ENCODE measurements at regions not wholly inside any gene's neighbourhood (a gene's known extent, or its start where the extent isn't known, plus 50 kb on each side); places are given as distances from the start of the nearest gene placed in this dataset.
"Not testable (repeated sequence)": the region's sequence is repeated elsewhere in the genome, so short reads cannot be mapped to it uniquely, and the experiment has no call there.

DNA sequence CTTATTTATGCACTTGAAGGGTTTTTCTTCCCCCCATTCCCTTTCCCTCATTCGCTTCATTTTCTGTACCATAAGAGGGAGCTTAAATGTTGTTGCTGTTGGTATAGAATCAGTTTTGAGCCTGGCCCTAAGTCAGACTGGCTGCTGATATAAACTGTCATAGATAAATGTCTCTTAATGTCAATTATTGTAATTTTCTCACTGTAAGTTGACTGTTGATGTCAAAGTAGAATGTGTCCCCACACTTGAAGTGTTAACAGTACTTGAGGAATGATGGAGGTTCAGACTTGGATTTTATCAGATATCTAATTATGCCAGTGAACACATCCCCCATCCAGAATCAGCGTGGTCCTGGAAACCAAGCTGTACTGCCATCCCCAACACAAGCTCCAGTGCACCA lies 87.8 kb downstream of the PRR15 start:
- Histone ChIP-seq H3K27ac (no peak overlapping the region), H3K4me3 (IDR thresholded peaks at IDR 0.05; ENCODE audit: insufficient read depth, low read depth, low read length) (no peak overlapping the region), H3K27me3 (ENCODE audit: insufficient read depth, low read depth) (no peaks in the 10 kb centered on the region), H3K9ac (no peak overlapping the region), H2AFZ (ENCODE audit: low read depth) (no peak overlapping the region), H4K20me1 (ENCODE audit: insufficient read depth) (no peaks in the 10 kb centered on the region), H3K36me3 (ENCODE audit: insufficient read depth) (no peaks in the 10 kb centered on the region; the same call in 1 of the 2 replicates), H3K4me1 (ENCODE audit: low read depth, poor library complexity, severe bottlenecking) (peaks cover 97% of the 10 kb centered on the region), H3K79me2 (ENCODE audit: insufficient read depth, low read depth) (peaks cover 97% of the 10 kb centered on the region), H3K4me2 (no peak overlapping the region)
- TF ChIP-seq CTCF (conservative IDR thresholded peaks at IDR 0.05; ENCODE audit: low read depth, low read length), result no peak

GRCh38 chr7:29652556-29652955 lies 88.9 kb downstream of the PRR15 start:
- peaks cover 95% of the 10 kb centered on the region for H3K4me1 ChIP-seq (ENCODE audit: low read depth, poor library complexity, severe bottlenecking)
- peak overlapping the region; percentile 23; the same call in 1 of the 2 replicates for H3K4me2 ChIP-seq
- H3K9ac ChIP-seq, result no peak overlapping the region
- H4K20me1 ChIP-seq (ENCODE audit: insufficient read depth), result no peaks in the 10 kb centered on the region
- no peak overlapping the region; the same call in 1 of the 2 replicates for H3K27ac ChIP-seq
- TF ChIP-seq CTCF (conservative IDR thresholded peaks at IDR 0.05; ENCODE audit: low read depth, low read length), result no peak
- no peaks in the 10 kb centered on the region for H3K27me3 ChIP-seq (ENCODE audit: insufficient read depth, low read depth)
- no peak overlapping the region for H3K4me3 ChIP-seq (IDR thresholded peaks at IDR 0.05; ENCODE audit: insufficient read depth, low read depth, low read length)
- H2AFZ ChIP-seq (ENCODE audit: low read depth), result no peak overlapping the region
- peaks cover 87% of the 10 kb centered on the region for H3K79me2 ChIP-seq (ENCODE audit: insufficient read depth, low read depth)
- H3K36me3 ChIP-seq (ENCODE audit: insufficient read depth), result no peaks in the 10 kb centered on the region; the same call in 1 of the 2 replicates

DNA sequence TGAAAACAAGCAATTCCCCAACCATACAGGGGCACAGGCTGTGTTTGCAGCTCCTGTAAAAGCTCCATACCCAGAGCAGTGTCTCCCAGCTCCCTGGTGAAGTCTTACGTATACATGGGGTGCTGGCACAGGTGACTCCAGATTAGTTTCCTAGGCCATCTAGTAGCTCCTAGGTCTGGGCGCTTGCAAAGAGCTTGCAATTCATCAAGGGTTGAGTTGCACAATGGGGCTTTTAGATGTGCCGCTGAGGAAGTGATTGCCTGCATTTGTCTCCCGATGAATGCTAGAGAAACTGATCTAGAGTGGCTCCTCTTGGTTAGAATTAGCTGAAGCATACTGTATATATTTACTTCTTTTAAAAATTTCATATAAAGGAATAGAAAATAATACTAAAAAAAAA lies 90.7 kb downstream of the PRR15 start:
- H3K79me2 ChIP-seq (ENCODE audit: insufficient read depth, low read depth), result peaks cover 87% of the 10 kb centered on the region
- H3K27me3 ChIP-seq (ENCODE audit: insufficient read depth, low read depth); H3K27ac ChIP-seq; H2AFZ ChIP-seq (ENCODE audit: low read depth); H3K9ac ChIP-seq; H4K20me1 ChIP-seq (ENCODE audit: insufficient read depth); H3K4me3 ChIP-seq (IDR thresholded peaks at IDR 0.05; ENCODE audit: insufficient read depth, low read depth, low read length); H3K36me3 ChIP-seq (ENCODE audit: insufficient read depth): not testable (repeated sequence)
- peak overlapping the region; percentile 23; the same call in 1 of the 2 replicates for H3K4me2 ChIP-seq
- peaks cover 95% of the 10 kb centered on the region for H3K4me1 ChIP-seq (ENCODE audit: low read depth, poor library complexity, severe bottlenecking)

DNA sequence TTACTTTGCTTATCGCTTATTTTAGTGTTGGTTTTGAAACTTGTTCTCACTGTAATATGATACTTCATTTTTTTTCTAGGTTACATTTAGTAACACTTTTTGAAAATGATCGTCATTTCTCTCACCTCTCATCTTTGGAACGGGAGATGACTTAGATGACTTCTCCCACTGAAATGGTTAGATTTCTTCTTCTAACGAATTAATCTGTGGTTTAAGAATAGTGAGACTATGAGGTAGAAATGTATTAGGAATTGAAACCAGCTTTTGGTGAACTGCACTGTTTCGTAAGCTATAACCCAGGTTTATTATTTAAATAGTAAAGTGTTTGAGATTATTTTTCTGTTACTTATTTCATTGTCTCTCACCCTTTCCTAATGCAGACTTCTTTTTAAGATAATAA lies 93.7 kb downstream of the PRR15 start:
- Histone ChIP-seq H3K27me3 (ENCODE audit: insufficient read depth, low read depth) (no peaks in the 10 kb centered on the region), H3K27ac (peak overlapping the region; percentile 75), H3K79me2 (ENCODE audit: insufficient read depth, low read depth) (peaks cover 87% of the 10 kb centered on the region), H3K4me3 (IDR thresholded peaks at IDR 0.05; ENCODE audit: insufficient read depth, low read depth, low read length) (no peak overlapping the region), H3K9ac (peak overlapping the region; percentile 20), H3K4me1 (ENCODE audit: low read depth, poor library complexity, severe bottlenecking) (peaks cover 97% of the 10 kb centered on the region), H4K20me1 (ENCODE audit: insufficient read depth) (no peaks in the 10 kb centered on the region; the same call in 1 of the 2 replicates), H3K4me2 (peak overlapping the region; percentile 96), H3K36me3 (ENCODE audit: insufficient read depth) (no peaks in the 10 kb centered on the region), H2AFZ (ENCODE audit: low read depth) (no peak overlapping the region)
- TF ChIP-seq CTCF (conservative IDR thresholded peaks at IDR 0.05; ENCODE audit: low read depth, low read length), result no peak

DNA sequence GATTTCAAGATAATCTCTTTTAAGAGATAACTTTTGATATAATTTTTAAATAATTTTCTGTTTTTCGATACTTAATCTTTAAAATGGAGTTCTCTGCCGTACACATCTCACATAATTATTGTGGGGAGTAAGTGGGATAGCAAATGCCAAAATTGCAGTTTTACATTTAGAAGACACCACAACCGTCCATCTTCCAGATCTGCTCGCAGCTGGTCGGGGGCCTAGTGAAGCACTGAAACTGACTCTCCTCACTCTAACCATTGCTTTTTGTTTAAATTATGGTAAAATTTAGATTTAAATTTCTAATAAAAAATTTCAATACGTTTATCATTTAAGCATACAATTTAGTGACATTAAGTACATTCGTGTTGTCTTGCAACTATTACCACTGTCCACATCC lies 94.2 kb downstream of the PRR15 start:
- TF ChIP-seq CTCF (conservative IDR thresholded peaks at IDR 0.05; ENCODE audit: low read depth, low read length), result no peak
- no peak overlapping the region for H3K4me3 ChIP-seq (IDR thresholded peaks at IDR 0.05; ENCODE audit: insufficient read depth, low read depth, low read length)
- H4K20me1 ChIP-seq (ENCODE audit: insufficient read depth), result no peaks in the 10 kb centered on the region; the same call in 1 of the 2 replicates
- H3K4me2 ChIP-seq, result peak overlapping the region; percentile 96
- H3K27me3 ChIP-seq (ENCODE audit: insufficient read depth, low read depth), result no peaks in the 10 kb centered on the region
- no peak overlapping the region for H2AFZ ChIP-seq (ENCODE audit: low read depth)
- H3K9ac ChIP-seq, result peak overlapping the region; percentile 20
- H3K27ac ChIP-seq, result peak overlapping the region; percentile 75
- peaks cover 87% of the 10 kb centered on the region for H3K79me2 ChIP-seq (ENCODE audit: insufficient read depth, low read depth)
- H3K4me1 ChIP-seq (ENCODE audit: low read depth, poor library complexity, severe bottlenecking), result peaks cover 97% of the 10 kb centered on the region
- H3K36me3 ChIP-seq (ENCODE audit: insufficient read depth), result no peaks in the 10 kb centered on the region

GRCh38 chr7:29659213-29659612 lies 95.6 kb downstream of the PRR15 start:
- H4K20me1 ChIP-seq (ENCODE audit: insufficient read depth); H3K4me3 ChIP-seq (IDR thresholded peaks at IDR 0.05; ENCODE audit: insufficient read depth, low read depth, low read length); H2AFZ ChIP-seq (ENCODE audit: low read depth); H3K36me3 ChIP-seq (ENCODE audit: insufficient read depth); H3K27me3 ChIP-seq (ENCODE audit: insufficient read depth, low read depth); H3K9ac ChIP-seq: not testable (repeated sequence)
- Histone ChIP-seq H3K27ac (peak overlapping the region; percentile 75; the same call in 1 of the 2 replicates), H3K79me2 (ENCODE audit: insufficient read depth, low read depth) (peaks cover 87% of the 10 kb centered on the region), H3K4me2 (peak overlapping the region; percentile 33; the same call in 1 of the 2 replicates), H3K4me1 (ENCODE audit: low read depth, poor library complexity, severe bottlenecking) (peaks cover 97% of the 10 kb centered on the region)

- not testable (repeated sequence) for H3K4me3 ChIP-seq (IDR thresholded peaks at IDR 0.05; ENCODE audit: insufficient read depth, low read depth, low read length); H4K20me1 ChIP-seq (ENCODE audit: insufficient read depth); H2AFZ ChIP-seq (ENCODE audit: low read depth); H3K36me3 ChIP-seq (ENCODE audit: insufficient read depth); H3K27me3 ChIP-seq (ENCODE audit: insufficient read depth, low read depth)
- H3K27ac ChIP-seq, result peak overlapping the region; percentile 75
- H3K9ac ChIP-seq, result peak overlapping the region; percentile 25; the same call in 1 of the 2 replicates
- H3K4me1 ChIP-seq (ENCODE audit: low read depth, poor library complexity, severe bottlenecking), result peaks cover 98% of the 10 kb centered on the region
- H3K4me2 ChIP-seq, result peak overlapping the region; percentile 87
- H3K79me2 ChIP-seq (ENCODE audit: insufficient read depth, low read depth), result peaks cover 99% of the 10 kb centered on the region
These were observed 99.3 kb downstream of the PRR15 start for GRCh38 chr7:29662899-29663298.
